ENCODE measurements at regions not wholly inside any gene's neighbourhood (a gene's known extent, or its start where the extent isn't known, plus 50 kb on each side); places are given as distances from the start of the nearest gene placed in this dataset.

DNA sequence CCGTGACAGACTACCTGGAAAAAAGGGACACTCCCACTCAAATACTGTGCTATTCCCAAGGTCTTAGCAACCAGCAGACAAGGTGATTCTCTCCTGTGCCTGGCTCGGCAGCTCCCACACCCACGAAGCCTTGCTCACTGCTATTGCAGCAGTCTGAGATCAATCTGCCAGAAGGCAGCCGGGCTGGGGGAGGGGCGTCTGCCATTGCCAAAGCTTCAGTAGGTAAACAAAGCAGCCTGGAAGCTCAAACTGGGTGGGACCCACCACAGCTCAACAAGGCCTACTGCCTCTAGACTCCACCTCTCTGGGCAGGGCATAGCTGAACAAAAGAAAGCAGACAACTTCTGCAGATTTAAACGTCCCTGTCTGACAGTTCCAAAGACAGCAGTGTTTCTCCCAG, 128.4 kb upstream of the SETMAR start:
- TF ChIP-seq CHD2 (IDR thresholded peaks at IDR 0.05; ENCODE audit: low read length, partially characterized antibody) (no peak), GABPA (IDR thresholded peaks at IDR 0.05; ENCODE audit: low read depth) (no peak), RXRA (IDR thresholded peaks at IDR 0.05; ENCODE audit: borderline replicate concordance, low read depth) (no peak), RFX5 (IDR thresholded peaks at IDR 0.05; ENCODE audit: low read length) (no peak), TAF1 (IDR thresholded peaks at IDR 0.05; ENCODE audit: borderline replicate concordance, low read depth, low read length) (no peak), PBX3 (IDR thresholded peaks at IDR 0.05) (no peak), REST (IDR thresholded peaks at IDR 0.05; ENCODE audit: low read depth, low read length) (no peak), FOXJ3 (CRISPR knock-in tag; IDR thresholded peaks at IDR 0.05) (no peak), YY1 (IDR thresholded peaks at IDR 0.05; ENCODE audit: low read depth) (no peak), TEAD4 (IDR thresholded peaks at IDR 0.05; ENCODE audit: borderline replicate concordance, insufficient read depth) (no peak), NFIC (IDR thresholded peaks at IDR 0.05; ENCODE audit: borderline replicate concordance) (no peak), EP300 (IDR thresholded peaks at IDR 0.05; ENCODE audit: borderline replicate concordance in 1 of 2, low read depth in 1 of 2, low read length in 1 of 2) (no peak), JUND (IDR thresholded peaks at IDR 0.05) (no peak), RCOR1 (IDR thresholded peaks at IDR 0.05; ENCODE audit: low read length) (no peak), SIN3A (IDR thresholded peaks at IDR 0.05; ENCODE audit: borderline replicate concordance, low read depth, low read length) (no peak), CTCF (IDR thresholded peaks at IDR 0.05) (no peak), NRF1 (IDR thresholded peaks at IDR 0.05; ENCODE audit: low read depth, low read length) (no peak), GATA2 (CRISPR knock-in tag; IDR thresholded peaks at IDR 0.05) (no peak)
- TF ChIP-seq, protein P1, sequence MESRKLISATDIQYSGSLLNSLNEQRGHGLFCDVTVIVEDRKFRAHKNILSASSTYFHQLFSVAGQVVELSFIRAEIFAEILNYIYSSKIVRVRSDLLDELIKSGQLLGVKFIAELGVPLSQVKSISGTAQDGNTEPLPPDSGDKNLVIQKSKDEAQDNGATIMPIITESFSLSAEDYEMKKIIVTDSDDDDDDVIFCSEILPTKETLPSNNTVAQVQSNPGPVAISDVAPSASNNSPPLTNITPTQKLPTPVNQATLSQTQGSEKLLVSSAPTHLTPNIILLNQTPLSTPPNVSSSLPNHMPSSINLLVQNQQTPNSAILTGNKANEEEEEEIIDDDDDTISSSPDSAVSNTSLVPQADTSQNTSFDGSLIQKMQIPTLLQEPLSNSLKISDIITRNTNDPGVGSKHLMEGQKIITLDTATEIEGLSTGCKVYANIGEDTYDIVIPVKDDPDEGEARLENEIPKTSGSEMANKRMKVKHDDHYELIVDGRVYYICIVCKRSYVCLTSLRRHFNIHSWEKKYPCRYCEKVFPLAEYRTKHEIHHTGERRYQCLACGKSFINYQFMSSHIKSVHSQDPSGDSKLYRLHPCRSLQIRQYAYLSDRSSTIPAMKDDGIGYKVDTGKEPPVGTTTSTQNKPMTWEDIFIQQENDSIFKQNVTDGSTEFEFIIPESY (IDR thresholded peaks at IDR 0.05; ENCODE audit: borderline replicate concordance, low read depth), result no peak
- TF ChIP-seq, protein P2, sequence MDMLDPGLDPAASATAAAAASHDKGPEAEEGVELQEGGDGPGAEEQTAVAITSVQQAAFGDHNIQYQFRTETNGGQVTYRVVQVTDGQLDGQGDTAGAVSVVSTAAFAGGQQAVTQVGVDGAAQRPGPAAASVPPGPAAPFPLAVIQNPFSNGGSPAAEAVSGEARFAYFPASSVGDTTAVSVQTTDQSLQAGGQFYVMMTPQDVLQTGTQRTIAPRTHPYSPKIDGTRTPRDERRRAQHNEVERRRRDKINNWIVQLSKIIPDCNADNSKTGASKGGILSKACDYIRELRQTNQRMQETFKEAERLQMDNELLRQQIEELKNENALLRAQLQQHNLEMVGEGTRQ (IDR thresholded peaks at IDR 0.05; ENCODE audit: borderline replicate concordance, low read depth, low read length), result no peak
- Histone ChIP-seq H4K20me1 (ENCODE audit: insufficient read depth) (no peaks in the 10 kb centered on the region), H3K9me2 (no peaks in the 10 kb centered on the region), H3K4me1 (ENCODE audit: control insufficient read depth in 1 of 2, insufficient read depth in 2 of 2, low read depth in 1 of 2, low read length in 1 of 2) (no peaks in the 10 kb centered on the region), H3K27ac (ENCODE audit: low read depth in 2 of 2, low read length in 1 of 2) (no peak overlapping the region), H2AFZ (ENCODE audit: low read depth) (no peak overlapping the region), H3K79me2 (ENCODE audit: insufficient read depth) (no peaks in the 10 kb centered on the region), H3K4me2 (no peak overlapping the region), H3K9me3 (no peaks in the 10 kb centered on the region), H3K9ac (no peak overlapping the region), H3F3A (replicated peaks; ENCODE audit: insufficient read depth) (no peaks in the 10 kb centered on the region), H3K4me3 (ENCODE audit: low read depth in 2 of 2, low read length in 1 of 2) (no peak overlapping the region), H3K36me3 (replicated peaks in 1 of 2; ENCODE audit: control insufficient read depth in 1 of 2, insufficient read depth in 2 of 2, low read length in 1 of 2) (no peaks in the 10 kb centered on the region), H3K27me3 (ENCODE audit: insufficient read depth) (no peaks in the 10 kb centered on the region)
- ChIA-PET CTCF (no interaction called here), POLR2A (no interaction called here)
- no peak for DNase-seq
- 2% methylated on average over 6 of the region's 6 CpGs for WGBS (ENCODE audit: low lambda C conversion rate)
